Esophagus squamous epithelium (tissue), 5 donors: ENCODE measurements at regions not wholly inside any gene's neighbourhood (a gene's known extent, or its start where the extent isn't known, plus 50 kb on each side); places are given as distances from the start of the nearest gene placed in this dataset.

Experiments used
- DNase-seq: peaks from one replicate; lab custom pipeline; 2025; lab: John Stamatoyannopoulos, UW
- H3K27ac ChIP-seq, 4 donors: fragments of 200-600 bp; sonication (generic); one replicate each; pipeline ENCODE4 v1.5.1; 2016 to 2019; ENCODE audit warnings: mild to moderate bottlenecking in 1 of 4
- H3K27me3 ChIP-seq, 4 donors: fragments of 200-600 bp; sonication (generic); 1 replicate in 3 of 4; 2 replicates in 1 of 4; pipeline versions ENCODE4 v1.5.1 to v1.6.0; 2017 to 2021; ENCODE audit warnings: antibody characterized with exemption in 1 of 4
- H3K36me3 ChIP-seq, 3 donors: fragments of 200-600 bp; sonication (generic); one replicate each; pipeline ENCODE4 v1.5.1; 2016 to 2019
- H3K4me1 ChIP-seq, 3 donors: fragments of 200-600 bp; sonication (generic); one replicate each; pipeline ENCODE4 v1.5.1; 2017 to 2019
- H3K4me3 ChIP-seq, 4 donors: fragments of 200-600 bp; sonication (generic); 1 replicate in 3 of 4; 2 replicates in 1 of 4; pipeline ENCODE4 v1.5.1; 2016 to 2019; ENCODE audit warnings: mild to moderate bottlenecking in 2 of 4, moderate library complexity in 1 of 4
- H3K9me3 ChIP-seq, 3 donors: fragments of 200-600 bp; sonication (generic); one replicate each; pipeline ENCODE4 v1.5.1; 2016 to 2019
- CTCF ChIP-seq, 6 experiments: fragments of 450-650 bp in 4 of 6; fragments of 200-600 bp in 2 of 6; sonication (generic) in 2 of 6; IDR thresholded peaks; one replicate each; pipeline ENCODE4 v1.5.1; 2016 to 2019; ENCODE audit warnings: antibody characterized with exemption in 6 of 6, mild to moderate bottlenecking in 4 of 6, moderate library complexity in 4 of 6
- POLR2A ChIP-seq, 4 donors: fragments of 450-650 bp; IDR thresholded peaks; one replicate each; pipeline ENCODE4 v1.6.1; 2017; ENCODE audit warnings: antibody characterized with exemption in 4 of 4, mild to moderate bottlenecking in 4 of 4, moderate library complexity in 3 of 4
- WGBS, 2 donors: methylation state at CpG; one replicate each; pipeline ENCODE4 v1.1.5; 2018; 5-methylcytosine and 5-hydroxymethylcytosine counted together
- intact Hi-C: fragments of 100-400 bp; cut with DNase I; formaldehyde crosslinking; loops from one replicate; pipeline ENCODE4 v1.15.0; 2022
- donor health status: DM: yes; HTN: yes; CAD: no.

- no peaks in the 10 kb centered on the region for H3K27me3 ChIP-seq
- intact Hi-C loops = no loop called here
- peaks cover 20 to 75% (median 23%) of the 10 kb centered on the region in 3 donors for H3K4me1 ChIP-seq
- no peak overlapping the region for H3K27ac ChIP-seq
- no peak for DNase-seq
- 59 to 71% methylated on average over 9 to 11 of the region's 17 CpGs for WGBS, 2 donors
- peaks cover 0 to 74% (median 11%) of the 10 kb centered on the region in 3 donors for H3K36me3 ChIP-seq
- H3K4me3 ChIP-seq = no peak overlapping the region
- TF ChIP-seq POLR2A (IDR thresholded peaks at IDR 0.05) = no peak
- TF ChIP-seq CTCF (IDR thresholded peaks at IDR 0.05) = no peak
- H3K9me3 ChIP-seq = no peaks in the 10 kb centered on the region
Measured at GRCh38 chr12:124492879-124493808, 74.3 kb downstream of the NCOR2 start.

DNA sequence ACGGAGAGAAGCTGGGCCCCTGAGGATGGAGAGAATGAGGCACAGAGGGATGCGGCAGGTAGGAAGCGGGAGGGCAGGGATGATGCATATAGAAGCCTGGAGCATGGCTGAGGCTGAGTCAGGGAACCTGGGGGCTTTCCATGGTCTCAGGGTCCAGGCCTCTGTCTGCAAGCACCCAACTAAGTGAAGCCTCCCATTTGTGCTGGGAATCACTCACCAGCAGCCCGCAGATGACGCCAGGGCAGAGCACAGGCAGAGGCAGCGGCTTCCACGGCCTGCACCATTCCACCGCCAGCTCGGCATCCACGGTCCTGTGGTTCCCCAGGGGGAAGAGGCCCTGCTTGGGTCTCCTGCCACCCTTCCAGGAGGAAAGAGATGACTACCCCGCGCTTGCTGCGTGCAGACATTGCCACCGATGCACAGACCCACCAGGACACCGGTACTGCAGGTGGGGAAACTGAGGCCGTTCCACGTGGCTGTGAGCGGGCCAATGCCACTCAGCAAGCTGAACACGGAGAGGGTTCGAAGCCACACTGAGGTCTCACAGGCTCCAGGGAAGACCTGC, 75.5 kb downstream of the NCOR2 start:
- no peaks in the 10 kb centered on the region for H3K27me3 ChIP-seq
- H3K27ac ChIP-seq = no peak overlapping the region
- no peak for DNase-seq
- no peak overlapping the region for H3K4me3 ChIP-seq
- TF ChIP-seq POLR2A (IDR thresholded peaks at IDR 0.05) (no peak), CTCF (IDR thresholded peaks at IDR 0.05) (no peak)
- no peaks in the 10 kb centered on the region for H3K9me3 ChIP-seq
- peaks cover 8 to 73% (median 11%) of the 10 kb centered on the region in 3 donors for H3K4me1 ChIP-seq
- peaks cover 0 to 84% (median 11%) of the 10 kb centered on the region in 3 donors for H3K36me3 ChIP-seq
- intact Hi-C loops = no loop called here
- WGBS, 2 donors = 88 to 97% methylated on average over 5 to 10 of the region's 20 CpGs

GRCh38 chr12:124491310-124491709, 76.1 kb downstream of the NCOR2 start:
- H3K4me3 ChIP-seq = no peak overlapping the region
- no peak for DNase-seq
- H3K9me3 ChIP-seq = no peaks in the 10 kb centered on the region
- 80 to 86% methylated on average over 5 to 6 of the region's 7 CpGs for WGBS, 2 donors
- intact Hi-C loops = no loop called here
- H3K4me1 ChIP-seq = peaks cover 5 to 72% (median 5%) of the 10 kb centered on the region in 3 donors
- no peaks in the 10 kb centered on the region for H3K27me3 ChIP-seq
- no peak overlapping the region for H3K27ac ChIP-seq
- H3K36me3 ChIP-seq = peaks cover 0 to 91% (median 11%) of the 10 kb centered on the region in 3 donors
- no peak for TF ChIP-seq POLR2A (IDR thresholded peaks at IDR 0.05)

- no peaks in the 10 kb centered on the region for H3K27me3 ChIP-seq
- H3K4me1 ChIP-seq = peaks cover 2 to 66% (median 4%) of the 10 kb centered on the region in 3 donors
- intact Hi-C loops = no loop called here
- TF ChIP-seq CTCF (IDR thresholded peaks at IDR 0.05) = no peak
- TF ChIP-seq POLR2A (IDR thresholded peaks at IDR 0.05) = no peak
- WGBS, 2 donors = 64 to 78% methylated on average over 8 to 11 of the region's 17 CpGs
- H3K36me3 ChIP-seq = peaks cover 0 to 96% (median 11%) of the 10 kb centered on the region in 3 donors
- H3K4me3 ChIP-seq = no peak overlapping the region
- no peaks in the 10 kb centered on the region for H3K9me3 ChIP-seq
- DNase-seq = no peak
- peak overlapping the region in 1 of 4 donors; percentile 39 for H3K27ac ChIP-seq
Measured at GRCh38 chr12:124490584-124491305, 76.7 kb downstream of the NCOR2 start.

DNA sequence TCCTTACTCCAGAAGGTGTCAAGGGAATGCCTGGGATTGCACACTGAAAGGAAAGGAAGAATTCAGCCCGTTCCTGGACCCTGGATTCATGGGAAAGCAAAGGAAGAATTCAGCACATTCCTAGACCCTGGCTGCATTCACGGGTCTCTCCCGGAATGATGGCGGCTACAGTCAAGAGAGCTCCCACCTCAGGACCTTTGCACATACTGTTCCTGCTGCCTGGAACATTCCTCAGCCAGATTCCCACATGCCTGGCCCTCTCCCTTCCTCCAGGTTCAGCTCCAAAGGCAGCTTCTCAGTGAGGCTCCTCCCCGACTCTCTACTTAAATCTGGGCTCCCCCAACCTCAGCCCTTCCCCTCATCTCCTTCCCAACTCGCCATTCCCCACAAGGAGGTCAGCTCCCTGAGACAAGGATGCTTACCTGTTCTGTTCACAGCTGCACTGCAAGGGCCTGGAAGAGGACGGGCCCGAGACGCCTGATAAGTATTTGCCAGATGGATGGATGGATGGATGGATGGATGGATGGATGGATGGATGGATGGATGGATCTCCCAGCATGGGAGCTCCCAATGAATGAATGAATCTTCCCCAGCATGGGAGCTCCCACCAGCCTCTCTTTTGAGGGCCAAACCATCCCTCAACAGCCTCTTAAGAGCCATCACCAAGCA, 77.4 kb downstream of the NCOR2 start:
- DNase-seq = no peak
- Histone ChIP-seq H3K9me3 (no peaks in the 10 kb centered on the region), H3K27ac (no peak overlapping the region), H3K4me1 (peaks cover 0 to 62% (median 4%) of the 10 kb centered on the region in 3 donors), H3K36me3 (peaks cover 0 to 97% (median 11%) of the 10 kb centered on the region in 3 donors), H3K4me3 (no peak overlapping the region), H3K27me3 (no peaks in the 10 kb centered on the region)
- intact Hi-C loops = no loop called here
- WGBS, 2 donors = 88 to 95% methylated on average over 6 to 7 of the region's 9 CpGs
- TF ChIP-seq POLR2A (IDR thresholded peaks at IDR 0.05) (no peak), CTCF (IDR thresholded peaks at IDR 0.05) (no peak)
